Thymus (tissue), 11 donors: ENCODE measurements at regions not wholly inside any gene's neighbourhood (a gene's known extent, or its start where the extent isn't known, plus 50 kb on each side); places are given as distances from the start of the nearest gene placed in this dataset.
"Not testable (repeated sequence)": the region's sequence is repeated elsewhere in the genome, so short reads cannot be mapped to it uniquely, and the experiment has no call there.

Experiments used
- DNase-seq, 9 donors: peaks; one replicate each; pipeline ENCODE4 v3.0.0-alpha.2; 2013; ENCODE audit warnings: low spot score in 9 of 9, low read depth in 6 of 9, missing footprints in 1 of 9
- H3K27ac ChIP-seq, 2 donors: one replicate each; pipeline ENCODE4 v1.5.1; 2013; ENCODE audit warnings: control low read depth in 1 of 2, low read depth in 1 of 2, low read length in 1 of 2, mild to moderate bottlenecking in 1 of 2, moderate library complexity in 1 of 2
- H3K27me3 ChIP-seq, 2 donors: one replicate each; pipeline ENCODE4 v1.5.1; 2013; ENCODE audit warnings: low read length in 1 of 2; ENCODE audit not compliant: control insufficient read depth in 2 of 2, insufficient read depth in 1 of 2
- H3K36me3 ChIP-seq, 2 donors: one replicate each; pipeline ENCODE4 v1.5.1; 2013; ENCODE audit warnings: low read length in 1 of 2, mild to moderate bottlenecking in 1 of 2, moderate library complexity in 1 of 2; ENCODE audit not compliant: control insufficient read depth in 2 of 2, insufficient read depth in 2 of 2
- H3K4me1 ChIP-seq, 2 donors: one replicate each; pipeline ENCODE4 v1.5.1; 2013; ENCODE audit warnings: low read length in 2 of 2; ENCODE audit not compliant: control insufficient read depth in 2 of 2, insufficient read depth in 2 of 2
- H3K4me3 ChIP-seq, 2 donors: one replicate each; pipeline ENCODE4 v1.5.1; 2013; ENCODE audit warnings: low read length in 2 of 2, control low read depth in 1 of 2, mild to moderate bottlenecking in 1 of 2
- H3K9me3 ChIP-seq, 2 donors: one replicate each; pipeline ENCODE4 v1.5.1; 2013; ENCODE audit warnings: low read length in 1 of 2, mild to moderate bottlenecking in 1 of 2; ENCODE audit not compliant: control insufficient read depth in 2 of 2, insufficient read depth in 1 of 2
- WGBS: extraction: QIAGEN DNeasy Blood & Tissue Kit; methylation state at CpG from one replicate; pipeline ENCODE4 v1.1.7; 2013; 5-methylcytosine and 5-hydroxymethylcytosine counted together
- donor health status: healthy.

DNA sequence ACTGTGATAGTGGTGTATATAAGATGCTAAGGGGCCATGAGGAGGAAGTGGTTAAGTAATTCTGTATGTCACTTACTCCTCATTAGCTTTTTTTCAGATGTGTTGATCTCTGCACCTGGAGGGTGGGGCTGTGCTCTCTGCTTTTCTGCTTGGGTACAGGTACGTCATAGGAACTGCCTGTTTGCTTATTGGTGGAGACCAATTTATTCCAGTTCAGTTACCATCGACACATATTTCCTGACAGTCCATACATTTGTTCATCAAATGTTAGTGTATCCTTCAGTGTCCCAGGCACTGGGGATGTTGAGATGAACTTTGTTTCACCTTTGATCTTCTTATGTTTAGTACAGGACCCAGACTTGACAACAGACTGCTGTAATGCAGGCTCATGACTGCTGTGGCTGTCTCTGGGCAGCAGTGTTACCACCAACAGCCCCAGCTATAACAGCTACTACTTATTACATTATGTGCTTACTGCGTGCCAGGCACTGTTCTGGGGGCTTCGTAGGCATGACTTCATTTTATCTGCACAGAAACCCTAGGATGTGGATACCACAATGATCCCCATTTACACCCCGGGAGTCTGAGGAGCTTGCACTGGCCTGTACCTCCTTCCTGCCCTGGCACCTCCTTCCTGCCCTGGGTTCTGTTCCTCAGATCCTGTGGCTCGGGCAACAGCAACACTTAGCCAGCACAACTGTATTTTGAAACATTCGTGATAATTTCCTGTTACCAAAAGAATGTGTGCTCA is 87.4 kb downstream of the BUB3 start:
- Histone ChIP-seq H3K27ac (peak overlapping the region; percentile 77 to 91), H3K27me3 (no peaks in the 10 kb centered on the region), H3K4me3 (no peak overlapping the region), H3K9me3 (no peaks in the 10 kb centered on the region), H3K36me3 (peaks cover 0 to 3% of the 10 kb centered on the region in 2 donors), H3K4me1 (peaks cover 8 to 12% of the 10 kb centered on the region in 2 donors)
- DNase-seq = peak; percentile 33 to 83 (median 49)
- WGBS = 43% methylated on average over 7 of the region's 7 CpGs

DNA sequence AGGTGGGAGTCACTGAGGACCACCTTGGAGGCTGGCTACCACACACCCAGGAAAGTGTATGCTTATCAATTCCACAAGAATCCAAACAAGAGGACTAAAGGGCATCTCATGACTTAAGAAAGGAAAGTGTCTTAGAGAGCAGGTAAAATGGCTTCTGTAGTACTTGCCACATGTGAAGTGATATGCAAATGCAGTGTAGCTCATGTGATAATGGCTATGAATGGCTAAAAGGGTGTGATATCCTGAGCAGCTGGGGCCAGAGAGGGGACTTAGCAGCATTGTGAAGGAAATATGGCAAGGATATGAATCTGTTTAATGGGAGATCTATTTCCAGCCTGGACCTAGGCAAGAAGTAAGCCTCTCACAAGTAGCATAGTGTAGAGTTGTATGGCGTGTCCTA is 90.5 kb downstream of the BUB3 start:
- WGBS = 96% methylated on average over 1 of the region's 1 CpG
- Histone ChIP-seq H3K9me3 (no peaks in the 10 kb centered on the region), H3K4me3 (no peak overlapping the region), H3K27me3 (no peaks in the 10 kb centered on the region), H3K4me1 (peaks cover 8 to 12% of the 10 kb centered on the region in 2 donors), H3K36me3 (peaks cover 0 to 3% of the 10 kb centered on the region in 2 donors), H3K27ac (no peak overlapping the region)
- no peak for DNase-seq

DNA sequence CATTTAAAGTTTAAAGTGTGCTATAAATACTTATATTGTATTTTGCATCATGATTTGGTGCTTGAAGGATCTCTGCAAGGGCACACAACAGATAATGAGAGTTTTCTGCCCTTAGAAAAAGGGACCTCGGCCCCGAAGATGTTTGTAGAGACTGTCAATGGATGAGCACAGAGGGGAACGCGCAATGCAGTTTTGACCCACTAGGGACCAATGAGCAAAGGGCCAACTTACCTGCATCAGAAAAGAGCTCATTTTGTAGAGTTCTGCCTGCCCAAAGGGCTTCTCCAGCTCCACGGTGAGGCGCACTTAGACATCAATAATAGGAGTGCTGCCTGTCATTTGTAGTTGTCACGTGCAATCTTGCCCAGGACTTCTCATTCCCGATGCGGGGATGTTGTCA is 91.1 kb downstream of the BUB3 start:
- DNase-seq = no peak
- no peak overlapping the region for H3K27ac ChIP-seq
- no peaks in the 10 kb centered on the region for H3K9me3 ChIP-seq
- peaks cover 8 to 12% of the 10 kb centered on the region in 2 donors for H3K4me1 ChIP-seq
- no peaks in the 10 kb centered on the region for H3K27me3 ChIP-seq
- no peak overlapping the region for H3K4me3 ChIP-seq
- peaks cover 0 to 3% of the 10 kb centered on the region in 2 donors for H3K36me3 ChIP-seq
- WGBS = 98% methylated on average over 9 of the region's 9 CpGs

DNA sequence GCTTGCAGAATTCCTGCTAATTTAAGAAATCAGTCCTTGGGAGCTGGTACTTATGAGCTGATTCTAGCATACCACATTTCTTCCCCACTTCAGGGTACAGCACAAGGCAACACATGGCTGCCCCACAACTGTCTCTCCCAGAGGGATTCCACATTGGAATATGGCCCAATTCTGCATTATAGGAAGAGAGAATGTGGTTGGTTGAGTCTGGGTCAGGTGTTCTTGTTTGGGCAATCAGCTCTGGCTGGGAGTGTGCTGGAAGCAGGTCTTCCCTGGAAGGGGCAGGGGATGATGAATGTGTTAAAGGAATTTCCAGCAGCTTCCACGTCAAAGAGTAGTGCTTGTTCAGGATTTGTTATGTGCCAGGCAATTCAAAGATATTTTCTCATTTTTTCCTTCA is 95.7 kb downstream of the BUB3 start:
- Histone ChIP-seq H3K4me3 (no peak overlapping the region), H3K9me3 (peaks cover 0 to 5% of the 10 kb centered on the region in 2 donors), H3K4me1 (no peaks in the 10 kb centered on the region), H3K36me3 (no peaks in the 10 kb centered on the region), H3K27me3 (no peaks in the 10 kb centered on the region), H3K27ac (no peak overlapping the region)
- DNase-seq = no peak
- 90% methylated on average over 1 of the region's 1 CpG for WGBS

DNA sequence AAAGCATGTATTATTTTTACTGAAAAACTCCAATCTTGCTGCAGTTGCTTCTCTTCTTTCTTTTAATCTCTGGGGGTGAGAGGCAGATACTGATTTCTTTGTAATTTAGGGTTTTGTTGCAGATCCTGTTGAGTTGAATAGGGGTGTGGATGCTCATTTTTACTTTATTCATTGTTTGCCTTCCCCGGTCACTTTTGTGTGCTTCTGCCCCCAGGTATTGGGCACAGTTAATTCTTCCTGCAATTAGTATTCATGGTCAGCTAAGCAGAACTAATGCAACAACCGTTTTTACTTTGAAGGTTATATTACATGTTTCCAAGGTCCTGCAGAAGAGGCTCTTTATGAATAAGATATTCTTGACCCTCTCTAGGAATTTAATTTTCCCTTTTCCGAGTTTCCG is 96.4 kb downstream of the BUB3 start:
- Histone ChIP-seq H3K36me3 (no peaks in the 10 kb centered on the region), H3K27me3 (no peaks in the 10 kb centered on the region), H3K27ac (no peak overlapping the region), H3K4me3 (no peak overlapping the region), H3K9me3 (peaks cover 0 to 5% of the 10 kb centered on the region in 2 donors), H3K4me1 (no peaks in the 10 kb centered on the region)
- no peak for DNase-seq
- 89% methylated on average over 4 of the region's 4 CpGs for WGBS

DNA sequence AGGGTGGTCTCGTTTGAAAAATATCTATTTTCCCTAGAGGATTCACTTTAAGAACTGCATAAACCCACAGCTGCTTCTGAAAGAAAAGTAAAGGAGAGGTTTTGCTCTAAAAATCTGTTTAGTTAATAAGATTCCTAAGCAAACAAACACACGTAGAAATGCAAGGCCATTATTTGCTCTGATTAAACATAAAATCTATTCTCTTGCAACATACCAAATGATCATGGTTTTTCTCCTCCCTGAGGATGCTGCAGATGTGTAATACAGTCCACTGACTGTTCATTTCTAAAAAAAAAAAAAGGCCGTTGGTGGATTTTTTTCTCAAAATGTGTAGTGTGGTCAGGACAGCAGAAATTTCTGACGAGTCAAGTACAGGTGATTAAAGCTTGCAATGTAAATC is 98.6 kb downstream of the BUB3 start:
- H3K27ac ChIP-seq = no peak overlapping the region
- H3K36me3 ChIP-seq = no peaks in the 10 kb centered on the region
- no peaks in the 10 kb centered on the region for H3K4me1 ChIP-seq
- H3K9me3 ChIP-seq = peaks cover 0 to 5% of the 10 kb centered on the region in 2 donors
- H3K27me3 ChIP-seq = no peaks in the 10 kb centered on the region
- WGBS = 89% methylated on average over 4 of the region's 4 CpGs
- DNase-seq = no peak
- H3K4me3 ChIP-seq = no peak overlapping the region

DNA sequence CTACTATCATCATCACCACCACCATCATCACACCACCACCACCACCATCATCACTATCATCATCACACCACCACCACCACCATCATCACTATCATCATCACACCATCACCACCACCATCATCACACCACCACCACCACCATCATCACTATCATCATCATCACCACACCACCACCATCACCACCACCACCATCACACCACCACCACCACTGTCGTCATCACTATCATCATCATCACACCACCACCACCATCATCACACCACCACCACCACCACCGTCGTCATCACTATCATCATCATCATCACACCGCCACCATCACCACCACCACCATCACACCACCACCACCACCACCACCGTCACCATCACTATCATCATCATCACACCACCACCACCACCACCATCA is 100.1 kb downstream of the BUB3 start:
- H3K9me3 ChIP-seq, H3K27ac ChIP-seq, DNase-seq, H3K36me3 ChIP-seq, H3K4me1 ChIP-seq, H3K27me3 ChIP-seq, H3K4me3 ChIP-seq: not testable (repeated sequence)
- 82% methylated on average over 5 of the region's 5 CpGs for WGBS

DNA sequence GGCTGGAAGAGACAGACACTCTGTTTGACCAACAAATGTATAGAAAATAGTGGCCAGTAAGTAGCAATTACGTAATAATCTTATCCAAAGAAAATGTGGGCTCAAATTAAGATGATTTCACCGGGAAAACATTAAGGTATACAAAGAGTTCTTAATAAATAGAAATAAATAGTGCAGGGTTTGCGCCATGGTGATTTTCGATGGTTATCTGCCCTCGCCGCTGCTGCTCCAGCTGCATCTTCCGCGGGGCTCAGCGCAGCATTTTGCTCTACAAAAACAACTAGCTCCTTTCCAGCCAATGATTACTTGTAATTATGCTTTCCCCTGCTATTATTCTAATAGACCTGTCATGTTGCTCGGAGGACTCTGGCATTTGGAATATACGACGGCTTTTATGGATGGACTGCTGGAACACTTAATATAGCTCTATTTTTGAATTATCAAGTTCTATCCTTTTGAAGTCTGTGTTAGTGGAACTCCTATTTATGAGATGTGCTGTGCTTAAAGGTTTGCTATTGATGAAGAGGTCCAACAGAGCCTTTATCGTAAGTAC is 103.8 kb downstream of the BUB3 start:
- H3K27ac ChIP-seq = no peak overlapping the region
- 97% methylated on average over 13 of the region's 13 CpGs for WGBS
- no peak for DNase-seq
- no peak overlapping the region for H3K4me3 ChIP-seq
- no peaks in the 10 kb centered on the region for H3K36me3 ChIP-seq
- H3K9me3 ChIP-seq = peaks cover 0 to 5% of the 10 kb centered on the region in 2 donors
- H3K4me1 ChIP-seq = no peaks in the 10 kb centered on the region
- H3K27me3 ChIP-seq = no peaks in the 10 kb centered on the region

DNA sequence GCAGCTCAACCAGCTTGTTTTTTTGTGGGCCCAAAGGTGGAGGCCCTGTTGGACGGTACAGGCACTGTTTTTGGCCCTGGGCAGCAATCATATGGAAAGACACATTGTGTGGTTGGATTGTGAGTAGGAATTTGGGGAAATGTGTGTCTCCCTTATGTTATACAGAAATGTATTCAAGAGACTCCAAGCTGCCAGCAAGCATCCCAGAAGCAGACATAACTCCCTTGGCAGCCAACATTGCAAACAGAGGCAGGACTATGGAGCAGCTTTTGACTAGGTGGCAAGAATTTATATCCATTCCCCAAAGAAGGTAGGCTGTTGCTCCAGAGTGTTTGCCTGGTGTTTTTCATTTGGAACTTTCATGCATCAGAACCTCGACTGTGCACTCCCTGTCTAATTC is 104.9 kb downstream of the BUB3 start:
- 98% methylated on average over 2 of the region's 2 CpGs for WGBS
- Histone ChIP-seq H3K4me3 (no peak overlapping the region), H3K9me3 (peaks cover 0 to 5% of the 10 kb centered on the region in 2 donors), H3K36me3 (no peaks in the 10 kb centered on the region), H3K27me3 (no peaks in the 10 kb centered on the region), H3K4me1 (no peaks in the 10 kb centered on the region), H3K27ac (no peak overlapping the region)
- no peak for DNase-seq
